ENCODE measurements at regions not wholly inside any gene's neighbourhood (a gene's known extent, or its start where the extent isn't known, plus 50 kb on each side); places are given as distances from the start of the nearest gene placed in this dataset.
"Not testable (repeated sequence)": the region's sequence is repeated elsewhere in the genome, so short reads cannot be mapped to it uniquely, and the experiment has no call there.

- Histone ChIP-seq H3K9me3 (ENCODE audit: low read depth, low read length, poor library complexity, severe bottlenecking) (no peaks in the 10 kb centered on the region), H3K36me3 (ENCODE audit: insufficient read depth, low read length, poor library complexity, severe bottlenecking) (no peaks in the 10 kb centered on the region), H3K4me1 (ENCODE audit: insufficient read depth, low read length, poor library complexity, severe bottlenecking) (no peaks in the 10 kb centered on the region), H3K27ac (ENCODE audit: low read depth, low read length, poor library complexity, severe bottlenecking) (no peak overlapping the region), H3K27me3 (replicated peaks; ENCODE audit: insufficient read depth, low read depth, low read length, poor library complexity) (no peaks in the 10 kb centered on the region), H3K4me3 (ENCODE audit: low read depth, low read length, poor library complexity, severe bottlenecking) (no peak overlapping the region)
- TF ChIP-seq EZH2 (IDR thresholded peaks at IDR 0.05; ENCODE audit: borderline replicate concordance, low read depth, low read length, poor library complexity, severe bottlenecking) (no peak), CTCF (conservative IDR thresholded peaks at IDR 0.05; ENCODE audit: low read depth, low read length) (no peak)
- CTCF ChIA-PET: no interaction called here
- DNase-seq (ENCODE audit: low spot score): no peak
- intact Hi-C loops (cut with micrococcal nuclease; ENCODE audit: unreplicated experiment): no loop called here
- POLR2A ChIA-PET (ENCODE audit: low non-redundant PET): no interaction called here
- BruUV-seq (replicated peaks): no TSS peak
These were observed 707.5 kb upstream of the LUZP2 start for GRCh38 chr11:23789200-23789853.

GRCh38 chr11:23789938-23790371 is 706.9 kb upstream of the LUZP2 start:
- Histone ChIP-seq H3K27me3 (replicated peaks; ENCODE audit: insufficient read depth, low read depth, low read length, poor library complexity) (no peaks in the 10 kb centered on the region), H3K4me1 (ENCODE audit: insufficient read depth, low read length, poor library complexity, severe bottlenecking) (no peaks in the 10 kb centered on the region), H3K27ac (ENCODE audit: low read depth, low read length, poor library complexity, severe bottlenecking) (no peak overlapping the region), H3K9me3 (ENCODE audit: low read depth, low read length, poor library complexity, severe bottlenecking) (no peaks in the 10 kb centered on the region), H3K4me3 (ENCODE audit: low read depth, low read length, poor library complexity, severe bottlenecking) (no peak overlapping the region), H3K36me3 (ENCODE audit: insufficient read depth, low read length, poor library complexity, severe bottlenecking) (no peaks in the 10 kb centered on the region)
- no TSS peak for BruUV-seq (replicated peaks)
- ChIA-PET POLR2A (ENCODE audit: low non-redundant PET) (no interaction called here), CTCF (no interaction called here)
- DNase-seq (ENCODE audit: low spot score): no peak
- intact Hi-C loops (cut with micrococcal nuclease; ENCODE audit: unreplicated experiment): no loop called here
- TF ChIP-seq EZH2 (IDR thresholded peaks at IDR 0.05; ENCODE audit: borderline replicate concordance, low read depth, low read length, poor library complexity, severe bottlenecking) (no peak), CTCF (conservative IDR thresholded peaks at IDR 0.05; ENCODE audit: low read depth, low read length) (no peak)

- Histone ChIP-seq H3K27ac (ENCODE audit: low read depth, low read length, poor library complexity, severe bottlenecking) (no peak overlapping the region), H3K27me3 (replicated peaks; ENCODE audit: insufficient read depth, low read depth, low read length, poor library complexity) (no peaks in the 10 kb centered on the region), H3K36me3 (ENCODE audit: insufficient read depth, low read length, poor library complexity, severe bottlenecking) (no peaks in the 10 kb centered on the region), H3K4me3 (ENCODE audit: low read depth, low read length, poor library complexity, severe bottlenecking) (no peak overlapping the region), H3K9me3 (ENCODE audit: low read depth, low read length, poor library complexity, severe bottlenecking) (no peaks in the 10 kb centered on the region), H3K4me1 (ENCODE audit: insufficient read depth, low read length, poor library complexity, severe bottlenecking) (no peaks in the 10 kb centered on the region)
- no TSS peak for BruUV-seq (replicated peaks)
- DNase-seq (ENCODE audit: low spot score): no peak
- TF ChIP-seq CTCF (conservative IDR thresholded peaks at IDR 0.05; ENCODE audit: low read depth, low read length): no peak
- TF ChIP-seq EZH2 (IDR thresholded peaks at IDR 0.05; ENCODE audit: borderline replicate concordance, low read depth, low read length, poor library complexity, severe bottlenecking): no peak
- intact Hi-C loops (cut with micrococcal nuclease; ENCODE audit: unreplicated experiment): no loop called here
- POLR2A ChIA-PET (ENCODE audit: low non-redundant PET): no interaction called here
- CTCF ChIA-PET: no interaction called here
These were observed 699.0 kb upstream of the LUZP2 start for GRCh38 chr11:23797624-23798419.

DNA sequence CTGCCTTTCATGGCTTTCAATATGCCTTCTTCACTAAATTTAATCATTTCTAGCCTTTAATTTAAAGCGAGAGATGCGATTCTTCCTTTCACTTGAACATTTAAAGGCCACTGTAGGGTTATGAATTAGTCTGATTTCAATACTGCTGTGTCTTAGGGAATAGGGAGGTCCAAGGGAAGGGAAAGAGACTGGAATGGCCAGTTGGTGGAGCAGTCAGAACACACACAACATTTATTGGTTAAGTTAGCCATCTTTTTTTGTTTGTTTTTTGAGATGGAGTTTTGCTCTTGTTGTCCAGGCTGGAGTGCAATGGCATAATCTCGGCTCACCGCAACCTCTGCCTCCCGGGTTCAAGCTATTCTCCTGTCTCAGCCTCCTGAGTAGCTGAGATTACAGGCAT is 662.5 kb upstream of the LUZP2 start:
- H3K36me3 ChIP-seq (ENCODE audit: insufficient read depth, low read length, poor library complexity, severe bottlenecking); H3K4me1 ChIP-seq (ENCODE audit: insufficient read depth, low read length, poor library complexity, severe bottlenecking); H3K27me3 ChIP-seq (replicated peaks; ENCODE audit: insufficient read depth, low read depth, low read length, poor library complexity); CTCF ChIA-PET; H3K9me3 ChIP-seq (ENCODE audit: low read depth, low read length, poor library complexity, severe bottlenecking); DNase-seq (ENCODE audit: low spot score); intact Hi-C loops (cut with micrococcal nuclease; ENCODE audit: unreplicated experiment); H3K4me3 ChIP-seq (ENCODE audit: low read depth, low read length, poor library complexity, severe bottlenecking); BruUV-seq (replicated peaks); H3K27ac ChIP-seq (ENCODE audit: low read depth, low read length, poor library complexity, severe bottlenecking); POLR2A ChIA-PET (ENCODE audit: low non-redundant PET): not testable (repeated sequence)
